ENCODE measurements at regions not wholly inside any gene's neighbourhood (a gene's known extent, or its start where the extent isn't known, plus 50 kb on each side); places are given as distances from the start of the nearest gene placed in this dataset.
A peak's percentile ranks its signal among the peaks of the same experiment; 100 is the strongest.

GRCh38 chr1:5745800-5746610, 246.2 kb downstream of the NPHP4 start (continued):
- TF ChIP-seq, protein P1, sequence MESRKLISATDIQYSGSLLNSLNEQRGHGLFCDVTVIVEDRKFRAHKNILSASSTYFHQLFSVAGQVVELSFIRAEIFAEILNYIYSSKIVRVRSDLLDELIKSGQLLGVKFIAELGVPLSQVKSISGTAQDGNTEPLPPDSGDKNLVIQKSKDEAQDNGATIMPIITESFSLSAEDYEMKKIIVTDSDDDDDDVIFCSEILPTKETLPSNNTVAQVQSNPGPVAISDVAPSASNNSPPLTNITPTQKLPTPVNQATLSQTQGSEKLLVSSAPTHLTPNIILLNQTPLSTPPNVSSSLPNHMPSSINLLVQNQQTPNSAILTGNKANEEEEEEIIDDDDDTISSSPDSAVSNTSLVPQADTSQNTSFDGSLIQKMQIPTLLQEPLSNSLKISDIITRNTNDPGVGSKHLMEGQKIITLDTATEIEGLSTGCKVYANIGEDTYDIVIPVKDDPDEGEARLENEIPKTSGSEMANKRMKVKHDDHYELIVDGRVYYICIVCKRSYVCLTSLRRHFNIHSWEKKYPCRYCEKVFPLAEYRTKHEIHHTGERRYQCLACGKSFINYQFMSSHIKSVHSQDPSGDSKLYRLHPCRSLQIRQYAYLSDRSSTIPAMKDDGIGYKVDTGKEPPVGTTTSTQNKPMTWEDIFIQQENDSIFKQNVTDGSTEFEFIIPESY (IDR thresholded peaks at IDR 0.05; ENCODE audit: extremely low read depth, insufficient replicate concordance, low read length): no peak

GRCh38 chr1:5744911-5745799, 247.1 kb downstream of the NPHP4 start:
- Histone ChIP-seq H4K20me1 (ENCODE audit: insufficient read depth) (no peaks in the 10 kb centered on the region), H3K27me3 (ENCODE audit: insufficient read depth, low read length) (peaks cover 7% of the 10 kb centered on the region; the same call in 1 of the 2 replicates), H3K79me2 (ENCODE audit: insufficient read depth, low read length) (no peaks in the 10 kb centered on the region), H3K9me2 (ENCODE audit: insufficient read depth) (no peaks in the 10 kb centered on the region), H3K9me3 (ENCODE audit: control insufficient read depth in 1 of 2, insufficient read depth in 1 of 2, low read depth in 1 of 2, low read length in 2 of 2) (no peaks in the 10 kb centered on the region), H2AFZ (ENCODE audit: low read depth, low read length, poor library complexity, severe bottlenecking) (no peak overlapping the region), H3K27ac (ENCODE audit: low read depth, low read length) (no peak overlapping the region), H3K36me3 (ENCODE audit: control insufficient read depth in 1 of 2, insufficient read depth in 2 of 2, low read length in 2 of 2) (no peaks in the 10 kb centered on the region), H3K9ac (ENCODE audit: low read length) (no peak overlapping the region), H3K4me3 (replicated peaks in 1 of 2; ENCODE audit: low read depth in 1 of 2, low read length in 2 of 2) (no peak overlapping the region), H3K4me2 (ENCODE audit: low read length) (peak overlapping the region; percentile 19; the same call in 1 of the 2 replicates), H3K4me1 (ENCODE audit: control insufficient read depth in 1 of 2, insufficient read depth in 2 of 2, low read length in 2 of 2) (no peaks in the 10 kb centered on the region)
- ATAC-seq: no peak; the same call in 1 of the 2 replicates
- TF ChIP-seq YY1 (IDR thresholded peaks at IDR 0.05; ENCODE audit: extremely low read depth, insufficient replicate concordance, low read depth, low read length): no peak
- no peak for TF ChIP-seq EZH2phosphoT487 (IDR thresholded peaks at IDR 0.05; ENCODE audit: borderline replicate concordance)
- no peak for TF ChIP-seq CEBPB (IDR thresholded peaks at IDR 0.05; ENCODE audit: low read depth)
- TF ChIP-seq SIN3A (IDR thresholded peaks at IDR 0.05; ENCODE audit: low read depth): no peak
- no peak for TF ChIP-seq ZFX (IDR thresholded peaks at IDR 0.05)
- no peak for TF ChIP-seq POLR2A (IDR thresholded peaks at IDR 0.05; ENCODE audit: borderline replicate concordance, extremely low read depth, insufficient read depth, insufficient read length)
- TF ChIP-seq CBX3 (IDR thresholded peaks at IDR 0.05; ENCODE audit: low read depth): no peak
- TF ChIP-seq TCF7L2 (IDR thresholded peaks at IDR 0.05; ENCODE audit: borderline replicate concordance, extremely low read depth, insufficient read depth, insufficient read length): no peak
- TF ChIP-seq, protein P2, sequence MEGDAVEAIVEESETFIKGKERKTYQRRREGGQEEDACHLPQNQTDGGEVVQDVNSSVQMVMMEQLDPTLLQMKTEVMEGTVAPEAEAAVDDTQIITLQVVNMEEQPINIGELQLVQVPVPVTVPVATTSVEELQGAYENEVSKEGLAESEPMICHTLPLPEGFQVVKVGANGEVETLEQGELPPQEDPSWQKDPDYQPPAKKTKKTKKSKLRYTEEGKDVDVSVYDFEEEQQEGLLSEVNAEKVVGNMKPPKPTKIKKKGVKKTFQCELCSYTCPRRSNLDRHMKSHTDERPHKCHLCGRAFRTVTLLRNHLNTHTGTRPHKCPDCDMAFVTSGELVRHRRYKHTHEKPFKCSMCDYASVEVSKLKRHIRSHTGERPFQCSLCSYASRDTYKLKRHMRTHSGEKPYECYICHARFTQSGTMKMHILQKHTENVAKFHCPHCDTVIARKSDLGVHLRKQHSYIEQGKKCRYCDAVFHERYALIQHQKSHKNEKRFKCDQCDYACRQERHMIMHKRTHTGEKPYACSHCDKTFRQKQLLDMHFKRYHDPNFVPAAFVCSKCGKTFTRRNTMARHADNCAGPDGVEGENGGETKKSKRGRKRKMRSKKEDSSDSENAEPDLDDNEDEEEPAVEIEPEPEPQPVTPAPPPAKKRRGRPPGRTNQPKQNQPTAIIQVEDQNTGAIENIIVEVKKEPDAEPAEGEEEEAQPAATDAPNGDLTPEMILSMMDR (IDR thresholded peaks at IDR 0.05 in 2 of 3, conservative IDR thresholded peaks at IDR 0.05 in 1 of 3; ENCODE audit: borderline replicate concordance in 1 of 3, insufficient read depth in 1 of 3, low read depth in 2 of 3, low read length in 2 of 3): no peak
- no peak for TF ChIP-seq ATF3 (IDR thresholded peaks at IDR 0.05)
- intact Hi-C loops (cut with micrococcal nuclease): loop anchor here (10.0 kb wide), 1 partner anchor 230 kb away; no protein-coding TSS in a partner anchor
- CTCF ChIA-PET: interaction anchor here (0.7 to 2.0 kb wide), 10 partner anchors 17 to 1834 kb away, joined by 3 to 29 read pairs (median 4); no protein-coding TSS in a partner anchor
- RAD21 ChIA-PET (ENCODE audit: low non-redundant PET in 1 of 2, low total read pairs in 2 of 2, uncharacterized antibody in 2 of 2, unreplicated experiment in 2 of 2): interaction anchor here in 1 of 2 experiments (1.3 kb wide), 1 partner anchor 230 kb away, joined by 3 read pairs; no protein-coding TSS in a partner anchor
- no peak for DNase-seq (ENCODE audit: low read depth, low spot score)
- no TSS peak for BruUV-seq (replicated peaks)
- POLR2A ChIA-PET: no interaction called here

Data from HCT116 (cell line).